CD4-positive, alpha-beta T cell treated with Interleukin-4 for 4 hours (primary cell): ENCODE measurements at regions not wholly inside any gene's neighbourhood (a gene's known extent, or its start where the extent isn't known, plus 50 kb on each side); places are given as distances from the start of the nearest gene placed in this dataset.

Experiments
- DNase-seq: peaks from one replicate; pipeline ENCODE4 v3.0.0-alpha.2; 2020

DNA sequence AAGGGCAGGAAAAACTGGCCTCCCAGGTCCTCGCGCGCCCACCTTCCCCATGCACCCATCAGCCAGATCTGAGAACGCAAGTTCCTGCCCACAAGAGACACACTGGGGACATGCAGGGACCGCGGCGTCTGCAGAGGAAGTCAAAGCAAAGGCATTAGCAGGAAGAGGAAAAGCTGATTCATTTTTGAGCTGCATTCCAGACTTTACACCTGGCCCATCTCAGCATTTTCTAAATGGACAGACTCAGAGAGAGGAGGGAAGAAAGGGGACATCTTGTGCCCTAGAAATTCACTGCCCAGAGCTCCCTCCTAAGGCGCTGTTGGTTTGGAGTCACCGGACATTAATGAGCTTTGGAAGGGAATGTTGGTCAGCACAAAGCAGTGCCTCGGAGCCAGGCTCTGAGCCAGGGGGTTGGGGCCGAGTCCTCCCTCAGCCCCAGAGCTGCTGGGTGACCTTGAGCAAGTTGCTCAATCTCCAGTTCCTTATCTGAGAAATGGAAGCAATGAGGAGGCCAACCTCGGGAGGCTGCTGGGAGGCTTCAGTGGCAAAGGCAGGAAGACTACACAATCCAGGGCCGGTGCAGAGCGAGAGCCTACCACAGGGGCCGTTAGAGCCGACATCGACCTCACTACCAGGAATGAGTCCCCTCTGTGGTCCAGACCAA lies 150.5 kb upstream of the IQSEC1 start:
- no peak for DNase-seq

DNA sequence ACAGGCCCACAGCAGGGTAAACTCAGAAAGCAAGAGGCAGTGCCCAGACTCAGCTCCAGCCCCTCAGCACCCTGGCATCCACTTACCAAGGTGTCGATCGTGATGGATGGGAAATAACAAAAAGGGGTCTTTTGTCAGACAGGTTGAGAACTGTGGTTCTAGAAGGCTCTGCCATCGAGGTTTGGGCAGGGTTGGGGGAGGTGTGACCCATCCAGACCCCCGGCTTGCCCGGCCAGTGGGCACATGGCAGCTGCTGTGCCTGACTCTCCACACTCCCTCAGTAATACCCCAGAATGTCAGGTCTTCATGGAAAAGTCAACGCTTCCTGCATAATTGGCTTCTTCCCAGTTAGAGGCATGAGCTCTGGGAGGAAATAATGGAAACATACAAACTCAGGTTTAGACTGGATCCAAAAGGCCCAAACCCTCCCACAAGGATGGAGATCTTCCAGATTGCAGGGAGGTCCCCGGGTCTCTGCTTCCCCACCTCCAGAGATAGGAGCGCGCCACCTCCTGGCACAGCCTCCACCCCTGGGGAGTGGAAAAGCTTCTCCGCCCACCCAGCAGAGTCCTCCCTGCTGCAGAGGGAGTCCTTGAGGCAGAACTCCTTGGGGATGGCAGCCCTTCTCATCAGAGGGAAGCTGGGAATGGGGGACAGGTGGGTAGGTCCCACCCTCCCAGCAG lies 149.8 kb upstream of the IQSEC1 start:
- no peak for DNase-seq

DNA sequence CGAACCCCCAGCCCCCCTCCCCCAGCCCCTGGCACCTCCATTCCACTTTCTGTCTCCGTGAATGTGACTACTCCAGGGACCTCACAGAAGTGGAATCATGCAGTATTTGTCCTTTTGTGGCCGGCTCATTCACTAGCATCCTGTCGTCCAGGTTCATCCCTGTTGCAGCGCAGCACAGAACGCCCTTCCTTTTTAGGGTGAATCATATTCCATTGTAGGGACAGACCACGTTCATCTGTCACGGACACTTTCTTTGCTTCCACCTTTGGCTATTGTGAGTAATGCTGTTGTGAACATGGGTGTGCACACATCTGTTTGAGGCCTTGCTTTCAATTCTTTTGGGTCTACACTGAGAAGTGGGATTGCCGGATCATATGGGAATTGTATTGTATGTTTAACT lies 148.9 kb upstream of the IQSEC1 start:
- no peak for DNase-seq

DNA sequence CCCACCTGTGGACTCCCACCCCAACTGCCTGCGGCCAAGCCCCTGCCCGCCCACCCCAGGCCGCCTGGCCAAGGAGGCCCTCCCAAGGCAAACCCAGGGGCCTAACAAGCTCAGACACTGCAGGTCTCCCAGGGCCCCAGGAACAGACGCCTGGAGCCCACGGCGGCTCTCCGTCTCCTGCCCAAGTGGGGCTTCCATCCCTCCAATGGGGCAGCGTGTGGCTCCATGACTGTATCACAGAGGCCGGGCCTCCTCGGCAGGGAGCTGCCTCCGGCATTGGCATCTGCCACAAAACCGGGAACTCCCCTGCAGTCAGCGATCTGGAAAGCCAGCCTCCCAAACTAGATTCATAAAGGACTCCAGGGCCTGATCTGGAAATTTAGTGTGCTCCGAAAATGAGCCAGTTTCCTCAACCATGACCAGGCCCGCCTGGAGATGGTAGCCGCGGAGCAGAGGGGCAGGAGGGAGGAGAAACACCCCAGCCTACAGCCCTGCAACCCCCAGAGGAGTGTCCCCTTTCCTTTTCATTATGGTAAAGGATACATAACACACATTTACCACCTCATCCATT lies 148.3 kb upstream of the IQSEC1 start:
- DNase-seq: no peak

DNA sequence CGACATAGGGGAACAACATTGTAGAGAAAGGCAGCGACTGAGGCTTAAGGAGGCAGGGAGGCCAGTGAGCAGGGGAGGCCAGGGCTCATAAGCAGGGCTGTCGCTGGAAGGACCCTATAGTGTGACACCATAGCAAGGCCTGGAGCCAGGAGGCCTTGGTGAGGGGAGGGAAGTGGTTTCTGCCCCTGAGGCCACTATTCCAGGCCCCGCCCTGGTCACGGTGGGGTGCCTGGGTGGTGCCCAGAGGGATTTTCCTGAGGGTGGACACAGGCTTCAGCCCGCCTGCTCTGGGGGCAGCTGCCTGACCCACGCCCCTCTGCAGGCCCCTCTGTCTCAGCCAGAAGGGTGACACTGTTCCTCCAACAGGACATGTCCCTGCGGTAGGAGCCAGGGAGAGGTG lies 147.8 kb upstream of the IQSEC1 start:
- no peak for DNase-seq

DNA sequence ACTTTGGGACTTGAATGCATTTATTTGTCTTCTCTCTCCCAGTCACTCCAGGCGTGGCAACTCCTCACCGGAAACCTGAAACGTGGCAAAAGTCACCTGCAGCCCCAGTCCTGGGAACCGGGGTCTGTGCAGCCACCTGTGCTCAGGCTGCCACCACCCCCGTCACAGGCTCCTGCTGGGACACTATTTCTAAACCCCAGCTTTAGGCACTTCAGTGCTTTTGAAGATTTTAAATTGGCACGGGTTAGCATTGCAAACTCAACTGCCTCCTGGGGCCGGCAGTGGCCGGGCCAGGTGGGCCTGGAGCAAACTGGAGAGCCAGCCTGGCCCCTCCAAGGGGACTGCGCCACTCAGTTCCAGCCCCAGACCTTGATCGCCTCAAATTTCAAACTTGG lies 146.7 kb upstream of the IQSEC1 start:
- DNase-seq: no peak

DNA sequence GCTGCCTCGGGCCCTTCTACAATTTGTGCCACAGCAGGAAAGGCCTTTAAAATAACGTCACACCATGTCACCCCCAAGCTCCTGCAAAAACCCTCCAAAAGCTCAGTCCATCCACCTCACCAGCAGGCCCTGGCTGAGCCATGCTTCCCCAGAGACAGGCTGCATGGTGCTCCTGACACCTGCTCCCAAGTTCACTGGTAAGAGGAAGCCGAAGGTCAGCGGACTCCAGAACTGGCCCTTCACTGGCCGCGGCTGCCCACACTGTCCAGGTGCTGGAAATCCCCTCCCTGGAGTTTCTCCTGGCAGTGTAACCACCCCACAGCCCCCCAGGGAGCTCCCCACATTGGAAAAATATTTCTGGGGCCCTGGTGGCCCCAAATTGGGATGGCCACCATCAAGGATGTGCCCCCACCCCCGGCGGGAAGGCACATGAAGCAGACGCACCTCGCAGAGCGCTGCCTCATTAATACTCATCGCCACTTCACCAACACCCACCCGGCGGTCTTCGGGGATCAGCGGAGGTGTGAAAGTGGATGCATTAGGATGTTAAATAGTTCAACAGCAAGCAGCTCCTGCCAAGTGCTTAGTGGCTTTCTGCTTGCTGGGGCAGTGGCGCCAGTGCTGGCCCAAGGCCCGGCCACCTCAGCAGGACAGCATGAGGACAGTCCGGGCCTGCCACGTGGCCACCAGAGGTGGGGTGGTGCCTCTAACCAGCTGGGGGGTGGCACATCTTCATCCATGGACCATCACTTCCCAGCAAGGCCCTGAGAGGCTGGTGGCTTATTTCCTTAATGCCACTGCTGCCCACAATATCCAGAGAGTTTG lies 146.1 kb upstream of the IQSEC1 start:
- no peak for DNase-seq

DNA sequence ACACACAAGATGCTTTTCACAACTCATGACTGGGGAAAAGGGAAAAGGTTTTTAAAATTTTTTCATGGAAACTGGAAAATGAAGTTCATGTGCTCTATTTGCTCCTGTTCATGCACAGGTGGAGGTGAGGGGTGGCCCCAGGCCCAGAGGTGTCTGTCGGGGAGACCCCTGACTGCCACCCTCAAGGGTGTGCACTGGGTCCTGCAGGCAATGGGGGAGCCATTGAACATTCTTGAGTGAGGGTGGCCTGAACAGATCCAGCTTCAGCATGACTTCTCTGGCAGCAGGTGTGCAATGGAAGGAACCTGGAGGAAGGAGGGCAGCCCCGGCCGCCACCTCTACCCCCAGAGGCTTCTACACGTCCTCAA lies 145.3 kb upstream of the IQSEC1 start:
- DNase-seq: no peak

DNA sequence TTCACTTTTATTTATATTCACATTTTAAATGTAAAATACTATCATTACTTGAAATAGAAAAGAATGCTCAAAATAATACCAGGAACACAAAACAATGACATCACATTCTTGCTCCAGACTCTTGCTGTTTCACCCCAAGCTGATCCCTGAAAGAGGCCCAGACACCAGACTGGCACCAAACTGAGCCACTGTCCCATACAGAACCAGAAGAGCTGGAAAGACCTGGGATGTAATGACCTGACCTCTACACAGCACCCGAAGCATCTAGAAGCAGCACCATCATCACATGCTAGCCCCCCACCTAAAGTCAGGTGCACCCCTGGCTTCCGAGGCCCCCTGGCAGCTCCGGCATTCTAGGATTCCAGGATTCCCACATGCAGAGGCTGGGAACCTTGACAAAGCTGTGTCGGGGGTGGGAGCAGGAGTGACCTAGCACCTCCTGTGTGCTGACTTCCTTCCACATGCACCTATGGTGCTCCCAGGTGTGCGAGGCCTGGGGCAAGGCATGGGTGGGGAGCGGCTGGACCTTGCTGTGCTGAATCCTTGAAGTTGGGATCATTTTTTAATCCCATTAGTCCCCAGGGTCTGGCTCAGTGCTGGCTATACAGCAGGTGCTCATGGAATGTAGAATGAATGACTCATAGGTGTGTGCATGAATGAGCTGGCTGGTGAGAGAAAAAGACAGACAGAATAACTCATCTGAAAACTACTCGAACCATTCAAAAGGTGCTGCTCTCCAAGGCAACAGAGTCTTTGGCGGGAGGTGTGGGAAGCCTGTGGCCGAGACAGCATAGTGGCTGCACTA lies 144.7 kb upstream of the IQSEC1 start:
- DNase-seq: no peak

DNA sequence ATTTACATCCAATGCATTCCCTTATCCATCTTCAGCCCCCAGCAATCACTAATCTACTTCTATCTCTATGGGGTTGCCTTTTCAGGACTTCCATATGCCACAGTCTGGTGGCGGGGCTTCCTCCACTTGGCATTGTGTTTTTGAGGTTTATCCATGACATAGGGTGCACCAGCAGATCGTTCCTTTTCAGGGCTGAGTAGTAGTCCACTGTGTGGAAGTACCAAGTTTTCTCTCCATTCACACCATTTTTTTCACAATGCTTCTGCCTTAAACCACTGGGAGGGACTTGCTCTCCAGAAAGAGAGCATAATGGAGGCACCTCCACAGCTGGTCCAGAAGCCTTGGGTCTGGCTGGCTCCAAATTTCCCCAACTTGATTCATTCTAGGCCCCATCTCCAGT lies 144.0 kb upstream of the IQSEC1 start:
- DNase-seq: no peak

DNA sequence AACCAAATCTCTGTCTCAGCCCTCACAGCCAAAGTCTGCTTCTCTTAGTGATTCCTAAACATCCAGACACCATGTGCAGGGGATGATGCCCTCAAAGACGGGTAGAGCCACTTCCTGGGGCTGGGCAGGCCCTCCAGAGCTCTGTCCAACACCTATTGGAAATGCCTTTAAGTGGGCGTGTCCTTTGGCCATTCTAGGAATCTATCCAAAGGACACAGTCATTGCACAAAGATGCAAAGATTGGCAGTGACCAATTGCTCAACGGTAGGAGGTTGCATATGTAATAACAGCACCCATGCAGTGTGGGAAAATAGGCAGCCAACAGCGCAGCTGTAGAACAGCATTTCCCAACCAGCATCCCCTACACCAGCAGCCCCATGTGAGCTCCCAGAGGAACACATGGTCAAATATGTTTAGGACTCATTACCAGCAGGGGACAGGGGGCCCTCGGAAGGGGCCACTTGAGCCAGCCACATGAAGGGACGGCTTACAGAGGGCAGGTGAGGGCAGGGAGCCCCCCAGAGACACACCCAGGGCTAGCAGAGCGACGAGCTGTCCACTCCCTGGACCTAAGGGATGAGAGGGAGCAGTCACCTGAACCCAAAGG lies 142.8 kb upstream of the IQSEC1 start:
- no peak for DNase-seq

DNA sequence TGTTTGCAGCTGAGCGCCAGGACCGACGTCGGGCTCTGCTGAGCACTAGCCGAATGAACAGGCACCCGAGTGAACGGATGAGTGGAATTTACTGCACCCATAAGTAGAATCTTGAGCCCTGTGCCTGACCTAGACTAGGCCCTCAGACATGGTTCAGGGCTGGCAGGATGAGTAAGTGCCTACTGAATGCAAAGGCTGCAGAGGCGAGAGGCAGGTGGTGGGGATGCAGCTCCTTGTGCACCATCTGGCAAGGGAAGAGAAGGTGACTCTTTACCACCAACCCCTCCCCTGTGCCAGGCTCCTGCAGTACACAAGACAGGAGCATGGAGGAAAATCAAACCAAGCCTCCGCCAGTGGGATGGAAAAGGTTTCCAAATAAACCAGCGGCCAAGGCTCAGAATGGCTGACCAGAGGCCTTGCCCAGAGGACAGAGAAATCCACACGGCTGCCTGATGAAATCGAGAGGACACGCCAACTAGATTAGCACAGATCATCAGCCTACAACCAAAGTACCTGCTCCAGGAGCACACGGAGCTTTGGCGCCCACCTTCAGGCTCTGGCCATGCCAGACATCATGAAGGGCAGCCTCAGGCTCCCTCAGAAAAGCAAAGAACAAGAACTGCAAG lies 141.7 kb upstream of the IQSEC1 start:
- DNase-seq: no peak

DNA sequence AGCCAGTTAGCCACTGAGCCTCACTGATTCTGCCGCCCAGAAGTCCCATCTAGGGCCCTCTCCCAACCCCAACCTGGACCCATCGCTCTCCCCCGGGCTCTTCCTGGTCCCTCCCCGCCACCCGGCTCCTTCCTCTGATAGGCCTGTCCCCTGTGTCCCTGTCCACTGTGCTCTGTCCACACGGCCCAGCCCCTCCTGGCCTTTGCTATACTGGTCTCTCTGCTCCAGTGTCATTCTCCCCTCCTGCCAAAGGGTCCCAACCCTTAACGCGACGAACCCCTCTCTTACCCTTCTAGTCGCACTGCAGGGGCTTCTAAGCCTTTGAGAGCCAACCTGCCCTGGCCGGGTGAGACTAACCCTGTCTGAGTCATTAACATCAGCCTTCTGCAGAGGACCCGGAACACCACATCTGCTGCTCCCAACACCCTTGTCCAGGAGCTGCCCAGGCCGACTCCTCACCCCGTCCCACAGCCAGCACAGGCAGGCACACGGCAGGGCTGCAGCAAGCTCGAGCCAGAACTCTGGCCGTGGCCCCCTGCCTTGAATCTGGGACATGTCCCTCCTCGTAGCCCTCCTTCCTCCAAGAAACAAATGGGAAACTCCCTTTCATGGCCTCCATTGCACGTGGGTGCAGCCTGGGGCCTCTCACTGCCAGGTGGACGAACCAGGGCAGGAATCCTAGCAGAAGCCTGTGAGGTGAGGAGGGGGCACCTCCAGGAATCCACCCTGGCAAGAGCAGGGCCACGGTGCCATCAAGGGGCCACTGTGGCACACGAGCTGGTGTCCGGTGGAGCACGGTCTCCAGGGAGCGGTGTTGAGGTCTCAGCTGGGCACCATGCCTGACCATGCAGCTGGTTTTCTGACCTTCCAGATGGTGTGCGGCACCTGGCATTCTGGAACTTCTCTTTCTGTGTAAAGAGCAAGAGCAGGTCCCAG lies 140.9 kb upstream of the IQSEC1 start:
- no peak for DNase-seq

DNA sequence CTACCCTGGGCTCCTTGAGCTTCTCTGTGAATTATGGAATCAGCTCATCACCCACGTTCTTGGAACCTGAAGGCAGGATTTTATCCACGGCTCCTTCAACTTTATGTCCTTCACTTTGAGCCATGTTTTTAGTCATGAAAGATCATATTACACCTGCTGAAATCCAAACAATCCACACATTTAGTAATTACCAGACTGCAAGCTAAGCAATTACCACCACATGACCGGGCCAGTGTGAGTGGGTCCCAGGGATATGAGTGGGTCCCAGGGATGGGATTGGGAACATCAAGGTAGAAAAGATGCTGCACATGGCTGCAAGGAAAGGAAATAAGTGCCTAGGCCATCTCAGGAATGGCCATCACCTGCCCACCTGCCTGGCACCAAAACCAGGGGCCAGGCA lies 140.3 kb upstream of the IQSEC1 start:
- no peak for DNase-seq

DNA sequence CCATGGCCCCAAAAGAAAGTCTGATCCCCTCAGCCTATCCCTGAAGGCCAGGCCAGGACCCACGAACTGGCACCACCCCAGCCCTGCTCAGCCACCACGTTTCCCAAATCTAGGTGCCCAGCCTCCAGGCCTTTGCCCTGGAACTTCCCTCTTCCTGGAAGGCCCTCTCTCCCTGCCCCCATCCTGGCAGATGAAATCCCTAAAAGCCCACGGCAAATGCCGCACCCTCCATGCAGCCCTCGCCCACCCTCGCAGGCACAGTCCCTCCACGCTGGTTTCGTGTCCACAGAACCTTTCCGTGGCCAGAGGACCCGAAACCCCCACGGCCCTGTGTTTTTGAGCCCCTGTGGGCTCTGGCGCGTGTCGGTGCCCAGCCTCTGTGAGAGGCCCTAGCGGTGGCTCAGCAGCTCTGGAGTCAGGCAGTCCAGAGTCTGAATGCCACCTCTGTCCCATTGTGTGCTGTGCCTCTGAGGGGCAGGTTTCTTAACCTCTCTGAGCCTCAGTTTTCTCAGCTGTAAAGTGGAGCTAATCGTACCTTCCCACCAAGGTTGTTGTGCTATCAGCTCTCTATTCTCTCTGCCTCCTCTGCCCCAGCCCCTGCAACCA lies 138.5 kb upstream of the IQSEC1 start:
- no peak for DNase-seq

DNA sequence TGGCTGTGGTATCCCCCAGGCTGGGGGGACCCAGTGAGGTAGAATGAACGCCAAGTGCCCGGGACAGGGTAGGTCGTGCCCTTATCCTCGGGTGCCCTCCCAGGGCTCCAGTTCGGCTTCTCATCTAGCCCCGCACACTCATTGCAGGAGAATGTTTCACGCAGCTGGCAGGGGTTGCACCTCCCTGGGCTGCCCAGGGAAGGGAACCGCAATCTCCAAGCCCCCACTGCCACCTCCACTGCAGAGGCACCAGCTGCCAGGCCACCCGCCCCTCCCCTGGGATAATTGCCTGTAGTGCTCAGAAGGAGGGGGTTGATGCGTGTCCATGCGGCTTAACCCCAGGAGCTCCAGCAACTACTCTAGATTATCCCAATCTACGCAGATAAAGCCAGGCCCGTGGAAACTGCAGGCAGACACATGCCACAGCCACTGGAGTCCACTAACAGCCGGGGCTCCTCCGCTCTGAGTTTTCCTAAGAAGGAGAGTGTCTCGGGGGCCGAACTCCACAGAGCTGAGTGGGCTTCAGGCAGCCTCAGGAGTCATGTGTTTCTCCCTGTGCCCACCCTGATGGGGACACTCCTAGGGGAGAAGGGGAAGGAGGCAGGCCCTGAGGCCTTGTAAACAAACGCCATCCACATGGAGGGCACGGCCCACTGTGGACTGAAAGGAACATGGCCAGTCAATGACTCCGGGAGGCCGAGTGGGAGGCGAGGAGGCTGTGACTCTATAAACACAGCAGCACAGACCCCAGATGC lies 137.2 kb upstream of the IQSEC1 start:
- DNase-seq: no peak

DNA sequence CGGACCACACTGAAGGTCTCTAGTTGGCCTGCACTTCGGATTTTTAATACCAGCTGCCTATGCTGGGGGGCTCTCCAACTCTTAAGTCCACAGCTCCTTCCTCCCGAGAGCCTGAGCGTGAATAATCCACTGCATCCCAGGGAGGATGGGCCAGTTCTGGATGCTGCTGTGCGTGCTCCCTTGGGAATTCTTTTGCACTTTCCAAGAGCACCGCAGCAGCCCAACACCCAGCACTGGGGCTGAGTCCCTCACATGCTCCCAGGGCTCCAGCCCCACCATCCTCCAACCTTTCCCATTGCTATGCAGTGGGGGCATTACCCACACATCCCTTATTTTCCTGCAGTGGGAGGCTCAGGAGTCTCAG lies 136.4 kb upstream of the IQSEC1 start:
- no peak for DNase-seq

DNA sequence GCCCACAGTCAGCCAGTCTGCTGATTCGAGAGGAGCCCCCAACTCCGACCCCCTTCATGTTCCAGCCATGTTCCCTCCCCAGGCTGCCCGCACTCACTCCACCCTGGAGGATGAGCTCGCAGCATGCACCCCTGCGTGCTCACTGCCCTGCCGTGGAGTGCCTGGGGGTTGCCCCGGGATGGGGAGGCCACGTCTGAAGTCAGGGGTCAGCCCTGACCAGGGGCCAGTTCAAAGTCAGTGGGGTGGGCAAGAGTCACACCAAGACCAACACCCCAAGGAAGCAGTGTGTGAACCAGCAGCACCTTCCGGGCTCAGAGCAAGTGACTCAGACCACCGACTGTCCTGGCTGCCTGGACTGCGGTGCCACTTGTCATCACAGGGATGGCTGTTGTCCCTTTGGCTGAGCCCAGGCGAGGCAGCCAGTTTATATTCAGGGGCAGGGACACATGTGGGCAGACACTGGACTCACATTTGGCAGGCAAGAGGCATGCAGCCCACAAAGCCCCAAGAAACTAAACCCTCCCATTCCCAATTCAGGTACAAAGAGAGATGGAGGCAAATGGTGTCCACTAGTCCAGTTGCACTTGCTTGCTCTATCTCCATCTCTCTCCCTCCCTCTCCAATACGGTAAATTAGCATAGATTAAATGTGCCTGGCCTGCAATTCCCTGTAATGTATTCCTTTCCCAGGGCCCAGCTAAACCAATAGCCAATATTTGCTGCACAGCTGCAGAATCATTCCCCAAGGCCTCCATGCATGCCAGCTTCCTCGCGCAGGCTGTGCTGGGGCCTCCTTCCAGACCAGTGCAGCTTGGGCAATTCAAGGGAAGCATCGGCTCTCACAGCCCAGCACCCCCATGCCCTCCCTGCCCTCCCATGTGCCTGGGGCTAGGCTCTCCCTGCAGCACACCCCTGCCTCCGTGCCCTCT lies 135.7 kb upstream of the IQSEC1 start:
- DNase-seq: no peak
